ENCODE measurements at regions not wholly inside any gene's neighbourhood (a gene's known extent, or its start where the extent isn't known, plus 50 kb on each side); places are given as distances from the start of the nearest gene placed in this dataset.
A peak's percentile ranks its signal among the peaks of the same experiment; 100 is the strongest.

DNA sequence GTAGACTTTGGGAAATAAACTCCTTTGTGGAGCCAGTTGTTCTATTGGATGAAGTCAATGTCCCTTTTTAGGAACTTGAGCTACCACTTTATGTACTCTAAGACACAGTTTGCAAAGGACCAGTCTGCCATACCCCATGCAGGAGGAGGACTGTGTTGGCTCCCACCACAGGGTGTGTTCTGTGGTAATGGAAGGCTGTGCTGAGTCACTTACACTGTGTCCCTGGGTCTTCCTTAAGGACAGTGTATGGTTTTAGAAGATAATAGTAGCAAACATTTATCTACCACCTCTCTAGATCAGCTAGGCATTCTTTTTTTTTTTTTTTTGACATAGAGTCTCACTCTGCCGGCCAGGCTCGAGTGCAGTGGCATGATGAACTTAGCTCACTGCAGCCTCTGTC is 184.0 kb upstream of the PGRMC2 start (continued):
- TF ChIP-seq RNF219 (CRISPR knock-in tag; IDR thresholded peaks at IDR 0.05) (no peak), ILF3 (IDR thresholded peaks at IDR 0.05; ENCODE audit: borderline replicate concordance) (no peak; the same call in 1 of the 2 replicates), CREB1 (IDR thresholded peaks at IDR 0.05) (no peak), CREB1 (CRISPR knock-in tag; IDR thresholded peaks at IDR 0.05) (no peak), TCF7L2 (IDR thresholded peaks at IDR 0.05; ENCODE audit: low read depth, low read length) (no peak), BRD4 (IDR thresholded peaks at IDR 0.05) (no peak), SAFB (IDR thresholded peaks at IDR 0.05; ENCODE audit: borderline replicate concordance, low read depth, low read length) (no peak), MAFF (IDR thresholded peaks at IDR 0.05; ENCODE audit: low read length) (peak; percentile 90), POLR3A (IDR thresholded peaks at IDR 0.05; ENCODE audit: borderline replicate concordance, extremely low read depth, insufficient read depth, insufficient read length) (no peak), YY1 (IDR thresholded peaks at IDR 0.05; ENCODE audit: borderline replicate concordance in 1 of 3, control insufficient read depth in 1 of 3, extremely low read depth in 1 of 3, insufficient read depth in 3 of 3, insufficient read length in 1 of 3, insufficient replicate concordance in 2 of 3, low read depth in 1 of 3, low read length in 2 of 3) (peak in 1 of 3 experiments; percentile 40), NCOR1 (IDR thresholded peaks at IDR 0.05) (peak; percentile 75), GATAD2B (IDR thresholded peaks at IDR 0.05; ENCODE audit: borderline replicate concordance) (peak; percentile 46; the same call in 1 of the 2 replicates), ARNT (IDR thresholded peaks at IDR 0.05) (peak in 1 of 2 experiments; percentile 59; a peak in 1 of 4 replicates), PRDM10 (IDR thresholded peaks at IDR 0.05; ENCODE audit: partially characterized antibody) (peak; percentile 95), DPF2 (IDR thresholded peaks at IDR 0.05) (peak; percentile 95), ZNF24 (IDR thresholded peaks at IDR 0.05) (0 out of 2 replicates have a peak, but pooled peaks have one; percentile 21), AFF4 (CRISPR knock-in tag; IDR thresholded peaks at IDR 0.05) (0 out of 2 replicates have a peak, but pooled peaks have one; percentile 40)
- TF ChIP-seq, protein P1, sequence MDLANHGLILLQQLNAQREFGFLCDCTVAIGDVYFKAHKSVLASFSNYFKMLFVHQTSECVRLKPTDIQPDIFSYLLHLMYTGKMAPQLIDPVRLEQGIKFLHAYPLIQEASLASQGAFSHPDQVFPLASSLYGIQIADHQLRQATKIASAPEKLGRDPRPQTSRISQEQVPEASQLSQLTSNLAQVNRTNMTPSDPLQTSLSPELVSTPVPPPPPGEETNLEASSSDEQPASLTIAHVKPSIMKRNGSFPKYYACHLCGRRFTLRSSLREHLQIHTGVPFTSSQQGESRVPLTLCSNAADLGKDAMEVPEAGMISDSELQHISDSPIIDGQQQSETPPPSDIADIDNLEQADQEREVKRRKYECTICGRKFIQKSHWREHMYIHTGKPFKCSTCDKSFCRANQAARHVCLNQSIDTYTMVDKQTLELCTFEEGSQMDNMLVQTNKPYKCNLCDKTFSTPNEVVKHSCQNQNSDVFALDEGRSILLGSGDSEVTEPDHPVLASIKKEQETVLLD (IDR thresholded peaks at IDR 0.05), result peak; percentile 40; the same call in 1 of the 2 replicates
